ENCODE measurements at regions not wholly inside any gene's neighbourhood (a gene's known extent, or its start where the extent isn't known, plus 50 kb on each side); places are given as distances from the start of the nearest gene placed in this dataset.
"Not testable (repeated sequence)": the region's sequence is repeated elsewhere in the genome, so short reads cannot be mapped to it uniquely, and the experiment has no call there.

- DNase-seq (ENCODE audit: extremely low read depth, low read depth, low spot score) = no peak
Observed at GRCh38 chr5:131107128-131107527, 57.9 kb downstream of the HINT1 start.

DNA sequence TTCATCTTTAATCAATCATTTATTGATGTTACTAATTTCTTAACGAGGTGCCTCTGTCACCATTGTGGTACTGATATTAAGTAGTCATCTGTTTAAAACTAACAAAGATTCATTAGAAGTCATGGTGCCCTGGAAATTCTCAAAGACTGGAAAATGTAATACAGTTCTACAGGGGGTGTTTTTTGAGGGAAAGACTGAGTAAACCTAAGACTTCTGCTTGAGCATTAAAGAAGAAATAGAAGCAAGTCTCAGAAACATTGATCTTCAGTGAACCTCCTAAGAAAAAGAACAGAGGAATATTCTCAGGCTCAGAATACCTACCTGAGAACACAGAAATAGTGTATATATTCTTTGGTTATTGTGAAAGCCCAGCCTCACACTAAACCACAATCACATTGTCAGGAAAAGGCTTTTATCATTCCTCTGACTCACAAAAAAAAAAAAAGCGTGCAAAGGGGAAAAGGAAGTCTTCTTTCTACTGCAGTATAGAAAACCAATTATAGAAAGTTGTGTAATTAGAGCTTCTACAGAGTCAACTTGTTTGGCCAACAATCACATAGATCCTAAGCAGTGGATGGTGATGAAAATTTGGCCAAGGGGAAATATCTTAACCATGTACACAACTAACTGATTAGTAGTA lies 60.8 kb downstream of the HINT1 start:
- no peak for DNase-seq (ENCODE audit: extremely low read depth, low read depth, low spot score)

DNA sequence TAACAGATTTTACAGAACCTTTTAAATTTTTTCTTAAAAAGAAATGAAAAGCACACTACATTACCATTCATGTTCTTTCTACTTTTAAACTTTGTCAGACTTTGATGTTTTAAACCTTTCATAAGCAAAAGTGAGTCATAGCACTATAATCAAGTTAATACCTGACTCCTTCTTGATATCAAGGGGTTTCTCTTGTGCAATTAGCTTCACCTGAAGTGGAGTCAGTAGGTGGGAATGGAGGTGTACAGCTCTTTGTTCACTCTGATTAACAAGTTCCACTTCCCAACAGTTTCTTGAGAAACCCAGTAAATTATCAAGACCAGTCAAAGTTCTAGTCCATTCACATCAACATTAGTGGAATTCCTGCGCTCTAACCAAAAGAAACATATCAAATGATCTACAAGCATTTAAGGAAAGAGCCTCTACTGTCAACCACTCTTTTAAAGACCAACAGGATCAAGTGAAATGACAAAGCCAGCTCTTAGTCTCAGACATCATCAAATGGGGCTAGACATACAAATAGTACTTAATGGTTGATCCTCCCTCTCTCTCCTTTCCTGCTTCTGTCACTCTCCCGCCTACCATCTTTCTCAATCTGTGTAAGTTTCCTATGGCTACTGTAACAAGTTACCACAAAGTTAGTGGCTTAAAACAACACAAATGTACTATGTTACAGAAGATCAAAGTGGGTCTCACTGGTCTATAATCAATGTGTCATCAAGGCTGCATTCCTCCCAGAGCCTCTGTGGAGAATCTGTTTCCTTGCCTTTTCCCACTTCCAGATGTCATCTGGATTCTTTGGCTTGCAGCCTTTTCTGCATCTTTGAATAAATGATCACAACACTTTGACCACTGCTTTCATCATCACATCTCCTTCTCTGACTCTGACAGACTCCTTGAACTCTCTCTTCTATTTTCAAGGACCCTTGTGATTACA lies 68.0 kb downstream of the HINT1 start:
- no peak for DNase-seq (ENCODE audit: extremely low read depth, low read depth, low spot score)

- not testable (repeated sequence) for DNase-seq (ENCODE audit: extremely low read depth, low read depth, low spot score)
Observed at GRCh38 chr5:131095561-131095960, 69.5 kb downstream of the HINT1 start.

GRCh38 chr5:131084436-131084835 lies 80.6 kb downstream of the HINT1 start:
- no peak for DNase-seq (ENCODE audit: extremely low read depth, low read depth, low spot score)

DNA sequence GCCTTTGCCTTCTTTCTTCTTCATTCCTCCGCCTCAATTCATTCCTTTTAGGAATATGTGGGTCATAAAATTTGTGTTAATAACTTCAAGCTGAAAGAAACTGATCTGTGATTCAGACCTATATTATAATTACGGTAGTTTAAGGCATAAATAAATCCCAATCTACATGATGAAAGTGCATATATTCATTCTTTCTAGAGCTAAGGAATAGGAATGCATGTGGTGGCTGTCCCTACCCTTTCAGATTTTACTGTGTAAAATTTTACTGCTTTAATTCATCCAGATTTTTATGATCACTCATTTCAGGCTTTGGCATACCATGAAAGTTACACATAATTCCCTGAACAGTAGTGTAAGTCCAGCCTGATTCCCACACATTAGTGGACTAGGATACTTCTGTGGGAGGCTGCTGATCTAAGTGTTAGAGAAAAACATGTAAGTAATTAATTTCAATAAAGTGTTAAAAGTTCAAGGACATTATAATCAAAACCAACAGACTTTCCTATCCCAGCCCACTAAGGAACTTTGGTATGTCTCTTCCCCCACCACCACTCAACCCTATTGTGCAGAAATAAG lies 83.1 kb downstream of the HINT1 start:
- no peak for DNase-seq (ENCODE audit: extremely low read depth, low read depth, low spot score)

DNA sequence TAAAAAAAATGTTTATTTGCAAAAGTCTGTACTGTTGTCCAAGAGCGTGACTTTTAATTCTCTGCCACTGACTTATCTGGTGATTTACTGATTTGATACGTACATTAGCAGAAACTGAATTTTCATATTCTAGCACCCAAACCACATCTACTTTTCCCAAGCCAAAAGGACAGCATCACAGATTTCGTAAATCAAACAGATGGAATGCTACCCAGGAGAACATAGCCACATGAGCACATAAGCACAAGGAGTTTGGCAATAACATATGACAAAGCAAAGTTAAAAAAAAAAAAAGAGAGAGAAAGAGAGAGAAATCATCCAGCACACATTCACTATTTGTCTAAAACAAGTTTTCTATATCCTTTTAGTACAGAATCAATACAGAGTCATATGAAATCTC lies 83.7 kb downstream of the HINT1 start:
- no peak for DNase-seq (ENCODE audit: extremely low read depth, low read depth, low spot score)

DNA sequence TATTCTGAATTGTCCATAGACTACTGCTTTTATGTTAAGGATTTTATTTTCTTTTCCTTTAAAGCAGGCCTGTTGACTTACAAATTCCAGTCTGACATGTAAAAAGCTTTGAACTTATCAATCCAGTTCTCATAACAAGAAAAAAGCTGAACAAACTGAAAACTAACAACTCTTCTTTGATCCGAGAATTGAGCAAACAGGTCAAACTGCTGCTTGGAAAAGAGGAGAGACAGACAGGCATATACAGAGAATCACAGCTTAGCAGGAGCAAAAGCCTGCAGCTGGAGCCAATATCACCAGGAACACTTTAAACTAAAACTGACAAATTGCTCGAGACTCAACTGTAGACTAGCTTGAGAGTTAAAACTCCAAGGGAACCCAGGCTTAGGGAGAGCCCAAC lies 85.8 kb downstream of the HINT1 start:
- no peak for DNase-seq (ENCODE audit: extremely low read depth, low read depth, low spot score)

DNA sequence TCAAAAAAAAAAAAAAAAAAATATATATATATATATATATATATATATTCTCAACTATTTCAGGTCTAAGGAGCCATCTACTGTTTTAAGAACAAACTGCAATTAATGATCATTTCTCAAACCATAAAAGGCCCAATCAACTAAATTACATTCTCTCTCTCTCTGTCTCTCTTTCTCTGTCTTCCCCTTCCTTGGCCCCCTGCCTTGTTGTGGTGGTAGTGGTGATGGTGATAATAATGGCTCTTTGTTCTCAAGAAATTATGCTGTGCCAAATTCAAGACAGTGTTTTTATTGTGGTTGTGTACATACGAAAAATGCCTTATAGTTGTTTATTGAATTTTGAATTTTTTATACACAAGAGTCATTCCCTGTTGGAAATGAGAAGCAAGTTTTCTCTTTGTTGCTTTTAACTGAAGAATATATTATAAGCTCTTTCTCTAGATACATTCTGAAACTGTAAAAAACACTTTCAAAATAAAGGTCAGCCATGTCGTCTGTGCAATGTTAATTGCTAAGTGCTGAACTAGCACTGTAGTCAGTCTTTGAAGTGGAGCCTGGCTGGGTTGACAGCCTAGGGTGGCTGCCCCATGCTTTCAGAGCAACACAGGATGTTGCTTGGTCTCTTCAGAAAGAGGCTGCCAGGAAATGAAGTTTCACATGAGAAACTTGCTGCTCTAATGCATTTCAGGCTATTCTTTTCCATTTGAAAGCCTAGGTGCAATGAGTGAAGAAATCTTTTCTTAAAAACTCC lies 96.0 kb downstream of the HINT1 start:
- no peak for DNase-seq (ENCODE audit: extremely low read depth, low read depth, low spot score)

DNA sequence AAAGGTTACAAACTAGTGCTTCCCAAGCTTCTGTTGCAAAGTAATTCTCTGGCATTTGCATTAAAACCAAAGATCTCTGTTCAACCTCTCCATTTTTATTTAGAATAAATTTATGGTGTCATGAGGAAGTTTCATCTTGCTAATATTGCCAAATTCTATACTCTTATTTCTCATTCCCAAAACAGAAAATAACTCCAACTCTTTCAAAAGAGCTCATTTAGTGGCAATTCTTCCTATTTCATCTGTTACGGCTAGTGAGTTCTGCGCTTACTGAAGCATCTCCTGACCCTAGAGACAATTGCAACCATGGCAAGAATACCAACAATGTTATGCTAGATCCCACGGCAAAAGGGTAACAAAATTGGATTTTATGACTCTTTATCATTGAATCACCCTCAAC lies 97.0 kb downstream of the HINT1 start:
- no peak for DNase-seq (ENCODE audit: extremely low read depth, low read depth, low spot score)

GRCh38 chr5:131067636-131068035 lies 97.4 kb downstream of the HINT1 start:
- DNase-seq (ENCODE audit: extremely low read depth, low read depth, low spot score) = no peak

- DNase-seq (ENCODE audit: extremely low read depth, low read depth, low spot score) = no peak
Observed at GRCh38 chr5:131064669-131065371, 100.2 kb downstream of the HINT1 start.

DNA sequence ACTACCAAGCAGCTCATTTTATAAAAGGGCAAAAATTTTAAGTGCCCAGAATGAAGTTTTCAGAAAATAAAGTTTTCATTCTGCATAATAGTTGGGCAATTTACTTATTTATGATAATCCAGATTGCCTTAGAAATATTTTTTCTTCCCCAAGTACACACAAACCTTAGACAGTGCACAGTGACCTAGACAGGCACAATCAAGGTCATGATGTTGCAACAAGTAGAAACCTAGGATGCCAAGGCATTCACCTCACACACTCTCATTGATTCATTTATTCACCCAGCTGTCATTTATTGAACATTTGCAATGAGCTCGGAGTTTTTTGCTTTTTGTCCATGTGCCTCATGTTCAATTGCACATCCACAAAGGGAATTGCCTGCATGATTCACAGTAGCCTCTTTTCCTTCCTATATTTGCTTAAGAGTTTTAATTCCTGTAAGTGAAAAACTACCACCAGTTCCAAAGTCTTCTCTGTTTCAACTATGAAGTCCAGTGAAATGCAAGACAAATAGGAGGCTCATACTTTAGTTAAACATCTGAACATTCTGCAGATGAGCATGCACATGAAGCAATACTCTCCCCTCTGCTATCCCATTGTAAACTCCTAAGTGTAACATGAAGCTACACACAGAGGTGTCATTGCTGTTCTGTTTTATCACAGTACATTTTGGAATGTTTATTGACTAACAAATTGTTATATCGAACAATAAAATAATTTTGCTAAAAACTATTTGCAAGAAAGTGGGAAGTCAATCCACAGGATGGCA lies 122.9 kb downstream of the HINT1 start:
- DNase-seq (ENCODE audit: extremely low read depth, low read depth, low spot score) = no peak

DNA sequence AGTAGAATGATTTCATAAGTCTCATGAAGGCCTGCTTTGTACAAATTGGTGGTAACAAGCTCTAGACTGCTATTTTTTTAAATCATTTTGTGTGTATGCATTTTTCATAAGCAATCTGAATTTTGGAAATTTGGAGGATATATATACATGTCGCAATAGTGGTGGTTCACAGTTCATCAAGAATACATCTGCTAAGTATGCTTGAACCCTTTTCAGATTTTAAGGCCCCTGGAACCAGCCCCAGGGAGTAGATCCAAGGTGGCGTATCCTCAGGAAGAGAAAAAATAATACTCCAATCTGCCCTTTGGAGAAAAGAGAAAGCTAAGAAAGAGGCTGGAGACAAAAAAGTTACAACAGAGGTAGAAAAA lies 141.6 kb downstream of the HINT1 start:
- DNase-seq (ENCODE audit: extremely low read depth, low read depth, low spot score) = no peak

DNA sequence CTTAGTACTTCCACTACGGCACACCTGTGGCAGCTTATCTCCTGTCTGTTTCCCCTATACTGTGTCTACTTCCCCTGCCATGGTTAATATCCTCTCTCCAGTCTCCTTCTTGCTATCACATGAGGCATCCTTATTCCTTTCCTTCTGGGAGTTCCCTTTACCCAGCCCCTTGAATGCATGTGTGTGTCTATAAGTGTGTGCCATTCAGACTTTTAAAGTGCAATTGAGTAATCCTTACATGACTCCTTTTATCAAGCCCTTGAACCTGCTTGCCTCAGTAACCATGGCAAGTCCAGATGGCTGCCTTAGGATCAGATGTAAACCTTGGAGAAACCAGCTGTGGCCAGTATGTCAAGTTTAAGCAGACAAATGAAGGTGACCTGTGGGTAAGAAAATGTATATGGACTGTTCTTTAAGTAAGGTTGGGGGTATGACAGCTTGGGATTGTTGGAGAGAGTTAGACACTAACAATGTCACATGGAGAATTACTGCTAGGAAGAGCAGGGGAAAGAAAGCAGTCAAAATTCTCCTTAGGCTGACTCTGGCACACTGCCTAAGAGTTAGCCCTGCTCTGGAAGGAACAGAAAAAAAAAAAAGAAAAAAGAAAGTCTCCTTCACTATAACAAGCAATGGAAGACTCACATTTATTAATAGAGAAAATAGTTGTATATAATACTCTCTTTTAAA lies 142.1 kb downstream of the HINT1 start:
- no peak for DNase-seq (ENCODE audit: extremely low read depth, low read depth, low spot score)

DNA sequence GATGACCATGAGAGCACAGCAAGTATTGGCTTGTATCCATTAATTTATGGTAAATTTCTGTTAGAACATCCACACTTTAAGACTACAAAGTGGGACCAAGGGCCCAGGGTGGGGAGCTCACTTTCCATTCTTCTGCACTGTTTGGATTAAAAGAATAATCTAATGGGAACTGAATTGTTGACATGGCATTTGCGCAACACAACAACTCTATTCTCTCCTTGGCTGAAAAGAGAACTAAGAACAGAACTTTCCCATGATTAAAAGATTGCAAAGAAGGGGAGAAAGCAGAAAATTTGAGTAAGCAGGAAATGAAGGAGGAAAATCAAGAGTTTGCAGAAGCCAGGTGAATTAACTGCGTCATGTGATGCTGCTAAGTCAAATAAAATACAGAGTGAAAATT lies 143.4 kb downstream of the HINT1 start:
- DNase-seq (ENCODE audit: extremely low read depth, low read depth, low spot score) = no peak

DNA sequence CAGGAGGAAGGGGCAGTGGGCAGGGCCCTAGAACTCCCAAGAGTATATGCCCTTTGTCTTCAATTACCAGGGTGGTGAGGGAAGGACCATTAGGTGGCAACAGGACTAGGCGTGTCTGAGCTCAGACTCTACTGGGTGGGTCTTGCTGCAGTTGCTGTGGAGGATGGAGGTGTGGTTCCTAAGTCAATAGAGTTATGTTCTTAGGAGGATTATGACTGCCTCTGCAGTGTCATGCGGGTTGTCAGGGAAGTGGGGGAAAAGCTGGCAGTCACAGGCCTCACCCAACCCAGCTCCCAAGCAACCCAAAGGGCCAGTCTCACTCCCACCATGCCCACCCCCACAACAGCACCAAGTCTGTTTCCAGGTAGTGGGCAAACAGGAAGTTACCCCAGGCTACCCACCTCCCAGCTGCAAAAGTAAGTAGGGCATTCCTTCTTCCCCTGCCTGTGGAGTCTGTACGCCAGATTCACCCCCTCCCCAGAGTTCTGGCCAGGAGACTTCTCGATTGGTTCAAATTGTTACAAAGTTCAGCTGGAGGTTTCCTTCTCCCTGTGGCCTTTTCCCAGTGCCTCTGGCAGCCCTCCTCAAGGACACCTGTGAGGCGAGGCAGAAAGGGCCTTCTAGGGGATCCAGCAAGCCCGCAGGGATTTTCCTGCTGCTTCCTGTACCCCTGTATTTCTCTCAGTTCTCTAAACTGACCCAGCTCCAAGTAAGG lies 145.3 kb downstream of the HINT1 start:
- DNase-seq (ENCODE audit: extremely low read depth, low read depth, low spot score) = no peak

DNA sequence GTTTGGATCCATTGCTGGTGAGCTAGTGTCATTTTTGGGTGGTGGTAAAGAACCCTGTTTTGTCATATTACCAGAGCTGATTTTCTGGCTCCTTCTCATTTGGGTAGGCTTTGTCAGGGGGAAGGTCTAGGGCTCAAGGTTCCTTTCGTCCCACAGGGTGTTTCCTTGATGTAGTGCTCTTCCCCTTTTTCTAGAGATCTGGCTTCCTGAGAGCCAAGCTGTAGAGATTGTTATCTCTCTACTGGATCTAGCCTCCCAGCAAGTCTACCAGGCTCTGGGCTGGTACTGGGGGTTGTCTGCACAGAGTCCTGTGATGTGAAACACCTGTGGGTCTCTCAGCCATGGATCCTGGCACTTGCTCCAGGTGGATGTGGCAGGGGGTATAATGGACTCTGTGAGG lies 145.9 kb downstream of the HINT1 start:
- no peak for DNase-seq (ENCODE audit: extremely low read depth, low read depth, low spot score)

DNA sequence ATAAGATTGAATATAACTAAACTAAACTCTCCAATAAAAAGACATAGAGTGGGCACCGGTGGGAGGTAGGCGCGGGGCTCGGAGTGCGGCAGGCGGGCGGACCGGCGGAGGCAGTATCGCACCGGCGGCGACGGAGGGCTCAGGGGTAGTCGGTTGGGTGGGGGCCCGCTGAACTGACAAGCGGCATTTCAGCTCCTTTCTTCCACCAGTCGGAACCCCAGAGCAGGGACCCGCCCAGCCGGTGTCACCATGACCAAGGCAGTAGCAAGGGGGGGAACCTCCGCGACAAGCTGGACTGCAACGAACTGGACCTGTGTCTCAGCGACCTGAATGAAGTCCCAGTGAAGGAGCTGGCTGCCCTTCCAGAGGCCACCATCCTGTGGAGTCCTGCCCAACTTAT lies 156.7 kb downstream of the HINT1 start:
- DNase-seq (ENCODE audit: extremely low read depth, low read depth, low spot score) = no peak

Measured in glomerular endothelial cell (primary cell).